Nephron progenitor cell (in vitro differentiated cells): ENCODE measurements at regions not wholly inside any gene's neighbourhood (a gene's known extent, or its start where the extent isn't known, plus 50 kb on each side); places are given as distances from the start of the nearest gene placed in this dataset.

Experiments used
- DNase-seq: peaks from one replicate; pipeline ENCODE4 v3.0.0; 2021
- H3K27ac Mint-ChIP-seq: 2 replicates; pipeline ENCODE4 v1.8.0; 2021; ENCODE audit warnings: mild to moderate bottlenecking, moderate library complexity, mixed read lengths
- H3K27me3 Mint-ChIP-seq: 2 replicates; pipeline ENCODE4 v1.8.0; 2021; ENCODE audit warnings: mild to moderate bottlenecking, low read depth, mixed read lengths; ENCODE audit not compliant: poor library complexity
- H3K36me3 Mint-ChIP-seq: 2 replicates; pipeline ENCODE4 v1.8.0; 2021; ENCODE audit warnings: low read depth, mixed read lengths
- H3K4me1 Mint-ChIP-seq: 2 replicates; pipeline ENCODE4 v1.8.0; 2021; ENCODE audit warnings: mixed read lengths
- H3K4me3 Mint-ChIP-seq: 2 replicates; pipeline ENCODE4 v1.8.0; 2021; ENCODE audit warnings: mild to moderate bottlenecking, moderate library complexity, mixed read lengths
- H3K9me3 Mint-ChIP-seq: 2 replicates; pipeline ENCODE4 v1.8.0; 2021; ENCODE audit warnings: mild to moderate bottlenecking, moderate library complexity, mixed read lengths
- TF ChIP-seq, protein P1 (sequence below): fragments of 200-600 bp; sonication (generic); IDR thresholded peaks from 2 replicates; pipeline ENCODE4 v1.5.0; 2021; ENCODE audit warnings: antibody characterized with exemption

- Mint-ChIP-seq H3K27ac (no peak overlapping the region), H3K4me3 (no peak overlapping the region), H3K4me1 (peaks cover 52% of the 10 kb centered on the region), H3K9me3 (no peaks in the 10 kb centered on the region), H3K36me3 (no peaks in the 10 kb centered on the region), H3K27me3 (peaks cover 67% of the 10 kb centered on the region)
- TF ChIP-seq, protein P1, sequence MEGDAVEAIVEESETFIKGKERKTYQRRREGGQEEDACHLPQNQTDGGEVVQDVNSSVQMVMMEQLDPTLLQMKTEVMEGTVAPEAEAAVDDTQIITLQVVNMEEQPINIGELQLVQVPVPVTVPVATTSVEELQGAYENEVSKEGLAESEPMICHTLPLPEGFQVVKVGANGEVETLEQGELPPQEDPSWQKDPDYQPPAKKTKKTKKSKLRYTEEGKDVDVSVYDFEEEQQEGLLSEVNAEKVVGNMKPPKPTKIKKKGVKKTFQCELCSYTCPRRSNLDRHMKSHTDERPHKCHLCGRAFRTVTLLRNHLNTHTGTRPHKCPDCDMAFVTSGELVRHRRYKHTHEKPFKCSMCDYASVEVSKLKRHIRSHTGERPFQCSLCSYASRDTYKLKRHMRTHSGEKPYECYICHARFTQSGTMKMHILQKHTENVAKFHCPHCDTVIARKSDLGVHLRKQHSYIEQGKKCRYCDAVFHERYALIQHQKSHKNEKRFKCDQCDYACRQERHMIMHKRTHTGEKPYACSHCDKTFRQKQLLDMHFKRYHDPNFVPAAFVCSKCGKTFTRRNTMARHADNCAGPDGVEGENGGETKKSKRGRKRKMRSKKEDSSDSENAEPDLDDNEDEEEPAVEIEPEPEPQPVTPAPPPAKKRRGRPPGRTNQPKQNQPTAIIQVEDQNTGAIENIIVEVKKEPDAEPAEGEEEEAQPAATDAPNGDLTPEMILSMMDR, result no peak
- no peak for DNase-seq
Measured at GRCh38 chr22:27163162-27164137, 506.1 kb downstream of the MIAT start.

DNA sequence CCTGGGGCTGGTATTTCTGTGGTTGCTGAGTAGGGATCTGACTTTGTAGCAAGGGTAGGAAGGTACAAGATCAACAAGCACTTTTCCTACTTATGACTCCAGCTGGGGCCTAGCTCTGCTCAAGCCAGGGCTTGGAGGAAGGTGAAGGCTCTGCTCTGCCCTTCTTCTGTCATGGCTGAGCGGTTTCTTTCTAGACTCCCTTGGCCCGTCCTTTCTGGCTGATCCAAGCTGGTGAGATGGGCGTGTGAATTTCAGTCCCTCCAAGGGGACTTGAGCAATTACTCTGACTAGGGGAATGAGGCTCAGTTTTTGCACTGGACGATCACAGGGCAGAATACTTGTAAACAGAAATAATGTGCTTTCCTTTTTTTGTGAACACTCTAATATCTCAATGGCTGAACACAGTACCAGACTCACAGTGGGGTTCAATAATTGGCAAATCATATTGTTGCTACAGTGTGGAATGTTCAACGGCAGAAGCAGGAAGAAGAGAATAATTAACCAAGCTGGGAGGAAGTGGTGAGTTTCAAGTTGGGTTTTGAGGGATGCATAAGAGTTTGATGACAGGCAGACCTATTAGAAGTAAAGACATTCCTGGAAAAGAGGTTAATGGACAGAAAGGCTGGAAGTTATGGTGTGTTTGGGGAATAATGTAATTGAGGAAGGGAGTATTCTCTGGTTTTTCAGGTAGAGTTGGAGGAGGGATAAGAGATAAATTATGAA is 507.6 kb downstream of the MIAT start:
- H3K36me3 Mint-ChIP-seq, result no peaks in the 10 kb centered on the region
- TF ChIP-seq, protein P1, result no peak
- peaks cover 52% of the 10 kb centered on the region for H3K27me3 Mint-ChIP-seq
- no peak overlapping the region for H3K27ac Mint-ChIP-seq
- no peak for DNase-seq
- peaks cover 37% of the 10 kb centered on the region for H3K4me1 Mint-ChIP-seq
- no peaks in the 10 kb centered on the region for H3K9me3 Mint-ChIP-seq
- no peak overlapping the region for H3K4me3 Mint-ChIP-seq

GRCh38 chr22:27168681-27169080 is 511.3 kb downstream of the MIAT start:
- no peaks in the 10 kb centered on the region for H3K9me3 Mint-ChIP-seq
- no peak overlapping the region for H3K27ac Mint-ChIP-seq
- peaks cover 15% of the 10 kb centered on the region for H3K4me1 Mint-ChIP-seq
- TF ChIP-seq, protein P1, result no peak
- no peaks in the 10 kb centered on the region for H3K36me3 Mint-ChIP-seq
- no peak overlapping the region for H3K4me3 Mint-ChIP-seq
- no peak for DNase-seq
- peaks cover 51% of the 10 kb centered on the region for H3K27me3 Mint-ChIP-seq

DNA sequence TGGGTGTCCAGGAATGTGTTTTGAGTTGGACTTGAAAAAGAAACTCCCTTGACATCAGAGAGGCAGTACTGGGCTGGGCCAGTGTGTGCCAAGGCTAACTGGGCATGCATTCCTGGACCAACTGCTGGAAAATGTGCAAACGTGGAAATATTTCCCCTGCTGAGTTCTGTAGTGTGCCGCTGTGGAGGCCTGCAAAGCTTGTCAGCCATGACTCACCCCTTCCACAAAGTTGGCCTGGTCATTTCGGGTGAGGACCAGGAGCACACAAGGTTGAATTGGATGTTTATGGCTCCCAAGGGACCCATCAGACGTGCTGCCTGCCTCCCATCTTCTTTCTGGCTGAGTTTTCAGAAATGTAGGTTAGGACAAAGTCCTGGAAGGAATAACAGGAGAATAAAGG is 513.1 kb downstream of the MIAT start:
- no peaks in the 10 kb centered on the region for H3K4me1 Mint-ChIP-seq

GRCh38 chr22:27171212-27171611 is 513.8 kb downstream of the MIAT start:
- Mint-ChIP-seq H3K9me3 (no peaks in the 10 kb centered on the region), H3K4me3 (no peak overlapping the region)
- TF ChIP-seq, protein P1, result no peak

More for the DNA sequence above, 513.1 kb downstream of the MIAT start:
- Mint-ChIP-seq H3K36me3 (no peaks in the 10 kb centered on the region), H3K9me3 (no peaks in the 10 kb centered on the region), H3K4me3 (no peak overlapping the region), H3K27ac (no peak overlapping the region), H3K27me3 (peaks cover 60% of the 10 kb centered on the region)
- TF ChIP-seq, protein P1, result no peak
- DNase-seq, result peak; percentile 24

More at GRCh38 chr22:27171212-27171611, 513.8 kb downstream of the MIAT start:
- Mint-ChIP-seq H3K36me3 (no peaks in the 10 kb centered on the region), H3K27ac (no peak overlapping the region), H3K4me1 (no peaks in the 10 kb centered on the region), H3K27me3 (peaks cover 64% of the 10 kb centered on the region)
- DNase-seq, result no peak
